ENCODE measurements at regions not wholly inside any gene's neighbourhood (a gene's known extent, or its start where the extent isn't known, plus 50 kb on each side); places are given as distances from the start of the nearest gene placed in this dataset.

DNA sequence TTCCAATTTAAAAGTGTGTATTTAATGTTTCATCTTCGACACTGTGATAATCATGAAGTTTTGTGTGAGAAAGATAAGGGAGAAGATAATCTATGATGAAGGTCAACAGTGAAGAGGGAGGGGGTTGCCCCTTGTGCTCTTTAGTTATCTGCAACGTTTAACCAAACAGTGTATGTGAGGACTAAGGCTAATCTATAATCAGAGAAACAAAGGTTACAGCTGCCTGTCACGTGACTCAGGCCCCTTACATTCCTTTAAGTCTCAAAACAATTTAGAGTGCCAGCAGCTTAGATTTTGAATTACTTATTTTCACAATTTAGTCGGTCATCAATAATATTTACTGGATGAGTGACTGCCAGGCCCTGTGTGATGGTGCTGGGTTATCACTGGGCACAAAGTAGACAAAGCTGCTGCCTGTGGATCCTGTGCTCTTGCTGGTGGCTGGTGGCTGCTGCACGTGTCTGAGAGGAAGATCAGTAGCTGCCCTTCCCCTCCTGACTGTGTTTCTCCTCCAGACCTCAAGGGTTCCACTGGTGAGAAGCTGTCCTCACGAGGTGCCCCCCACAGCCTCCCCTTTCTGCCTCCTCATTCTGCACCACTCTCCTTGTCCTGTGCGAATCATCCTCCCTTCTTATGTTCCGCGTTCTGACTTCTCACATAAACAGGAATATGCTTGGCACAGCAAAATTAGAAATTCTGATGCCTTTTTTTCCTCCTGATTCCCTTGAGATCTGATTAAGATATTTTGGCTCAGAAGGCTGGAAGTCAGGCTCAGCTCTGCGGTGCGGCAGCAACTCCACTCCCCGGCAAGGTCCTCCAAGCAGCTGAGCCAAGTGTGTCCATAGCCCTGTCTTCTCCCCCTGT lies 331.1 kb upstream of the B3GAT1 start:
- H3K27ac ChIP-seq (ENCODE audit: extremely low read depth, low read depth, low read length), result no peak overlapping the region
- no peaks in the 10 kb centered on the region for H3K4me1 ChIP-seq (replicated peaks in 1 of 2; ENCODE audit: control insufficient read depth in 2 of 2, insufficient read depth in 2 of 2, low read length in 2 of 2)
- H3K4me3 ChIP-seq, result no peak overlapping the region
- in situ Hi-C loops (cut with MboI), result no loop called here
- TF ChIP-seq CEBPG (CRISPR knock-in tag; IDR thresholded peaks at IDR 0.05) (no peak), CEBPG (tag; conservative IDR thresholded peaks at IDR 0.05 in 1 of 2, IDR thresholded peaks at IDR 0.05 in 1 of 2) (no peak), NCOA6 (IDR thresholded peaks at IDR 0.05) (no peak), RAD51 (IDR thresholded peaks at IDR 0.05; ENCODE audit: borderline replicate concordance, low read depth) (peak; percentile 65; the same call in 1 of the 2 replicates), HMG20A (CRISPR knock-in tag; conservative IDR thresholded peaks at IDR 0.05) (no peak)
- TF ChIP-seq, protein P1, sequence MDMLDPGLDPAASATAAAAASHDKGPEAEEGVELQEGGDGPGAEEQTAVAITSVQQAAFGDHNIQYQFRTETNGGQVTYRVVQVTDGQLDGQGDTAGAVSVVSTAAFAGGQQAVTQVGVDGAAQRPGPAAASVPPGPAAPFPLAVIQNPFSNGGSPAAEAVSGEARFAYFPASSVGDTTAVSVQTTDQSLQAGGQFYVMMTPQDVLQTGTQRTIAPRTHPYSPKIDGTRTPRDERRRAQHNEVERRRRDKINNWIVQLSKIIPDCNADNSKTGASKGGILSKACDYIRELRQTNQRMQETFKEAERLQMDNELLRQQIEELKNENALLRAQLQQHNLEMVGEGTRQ (CRISPR knock-in tag; IDR thresholded peaks at IDR 0.05), result peak; percentile 45; the same call in 1 of the 2 replicates
- TF ChIP-seq, protein P2, sequence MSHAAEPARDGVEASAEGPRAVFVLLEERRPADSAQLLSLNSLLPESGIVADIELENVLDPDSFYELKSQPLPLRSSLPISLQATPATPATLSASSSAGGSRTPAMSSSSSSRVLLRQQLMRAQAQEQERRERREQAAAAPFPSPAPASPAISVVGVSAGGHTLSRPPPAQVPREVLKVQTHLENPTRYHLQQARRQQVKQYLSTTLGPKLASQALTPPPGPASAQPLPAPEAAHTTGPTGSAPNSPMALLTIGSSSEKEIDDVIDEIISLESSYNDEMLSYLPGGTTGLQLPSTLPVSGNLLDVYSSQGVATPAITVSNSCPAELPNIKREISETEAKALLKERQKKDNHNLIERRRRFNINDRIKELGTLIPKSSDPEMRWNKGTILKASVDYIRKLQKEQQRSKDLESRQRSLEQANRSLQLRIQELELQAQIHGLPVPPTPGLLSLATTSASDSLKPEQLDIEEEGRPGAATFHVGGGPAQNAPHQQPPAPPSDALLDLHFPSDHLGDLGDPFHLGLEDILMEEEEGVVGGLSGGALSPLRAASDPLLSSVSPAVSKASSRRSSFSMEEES (CRISPR knock-in tag; IDR thresholded peaks at IDR 0.05), result peak; percentile 91
- no peaks in the 10 kb centered on the region for H3K79me2 ChIP-seq (ENCODE audit: control insufficient read depth, insufficient read depth, low read length)
- DNase-seq (ENCODE audit: extremely low read depth in 1 of 4, low spot score in 3 of 4) (no peak), FAIRE-seq (no peak), ATAC-seq (no peak)
- H2AFZ ChIP-seq (ENCODE audit: low read depth, low read length), result no peak overlapping the region
- H3K9me3 ChIP-seq (replicated peaks; ENCODE audit: control insufficient read depth, insufficient read depth, low read depth, low read length), result no peaks in the 10 kb centered on the region
- no peaks in the 10 kb centered on the region for H3K9me1 ChIP-seq (ENCODE audit: control insufficient read depth, insufficient read depth, low read length)
- 0% methylated on average over 12 of the region's 12 CpGs for WGBS (ENCODE audit: insufficient coverage, low coverage, missing lambda C conversion rate)
- peaks cover 0 to 10% of the 10 kb centered on the region in 2 experiments; a peak in 2 of 5 replicates for H3K27me3 ChIP-seq (ENCODE audit: control insufficient read depth in 2 of 2, insufficient read depth in 2 of 2, low read length in 2 of 2)
- no peak overlapping the region for H3K4me2 ChIP-seq (ENCODE audit: insufficient read depth, low read length)
- CTCF ChIA-PET (ENCODE audit: low intra/inter-chr PET ratio), result no interaction called here
- H3K9ac ChIP-seq (ENCODE audit: insufficient read depth in 1 of 2, low read depth in 2 of 2, low read length in 2 of 2), result no peak overlapping the region
- intact Hi-C loops (cut with micrococcal nuclease), result no loop called here
- no TSS peak for BruUV-seq (replicated peaks)
- no peaks in the 10 kb centered on the region; the same call in 1 of the 2 replicates for H4K20me1 ChIP-seq (replicated peaks; ENCODE audit: control insufficient read depth, insufficient read depth, low read length)
- H3K36me3 ChIP-seq (ENCODE audit: control insufficient read depth, insufficient read depth, low read length), result no peaks in the 10 kb centered on the region
- POLR2A ChIA-PET, result interaction anchor here (0.6 kb wide), 1 partner anchor 65 kb away, joined by 4 read pairs; no protein-coding TSS in a partner anchor
